ENCODE measurements at regions not wholly inside any gene's neighbourhood (a gene's known extent, or its start where the extent isn't known, plus 50 kb on each side); places are given as distances from the start of the nearest gene placed in this dataset.

GRCh38 chr2:181252262-181253148, 204.7 kb upstream of the ITGA4 start:
- DNase-seq (ENCODE audit: low read depth): no peak
- TF ChIP-seq, protein P1, sequence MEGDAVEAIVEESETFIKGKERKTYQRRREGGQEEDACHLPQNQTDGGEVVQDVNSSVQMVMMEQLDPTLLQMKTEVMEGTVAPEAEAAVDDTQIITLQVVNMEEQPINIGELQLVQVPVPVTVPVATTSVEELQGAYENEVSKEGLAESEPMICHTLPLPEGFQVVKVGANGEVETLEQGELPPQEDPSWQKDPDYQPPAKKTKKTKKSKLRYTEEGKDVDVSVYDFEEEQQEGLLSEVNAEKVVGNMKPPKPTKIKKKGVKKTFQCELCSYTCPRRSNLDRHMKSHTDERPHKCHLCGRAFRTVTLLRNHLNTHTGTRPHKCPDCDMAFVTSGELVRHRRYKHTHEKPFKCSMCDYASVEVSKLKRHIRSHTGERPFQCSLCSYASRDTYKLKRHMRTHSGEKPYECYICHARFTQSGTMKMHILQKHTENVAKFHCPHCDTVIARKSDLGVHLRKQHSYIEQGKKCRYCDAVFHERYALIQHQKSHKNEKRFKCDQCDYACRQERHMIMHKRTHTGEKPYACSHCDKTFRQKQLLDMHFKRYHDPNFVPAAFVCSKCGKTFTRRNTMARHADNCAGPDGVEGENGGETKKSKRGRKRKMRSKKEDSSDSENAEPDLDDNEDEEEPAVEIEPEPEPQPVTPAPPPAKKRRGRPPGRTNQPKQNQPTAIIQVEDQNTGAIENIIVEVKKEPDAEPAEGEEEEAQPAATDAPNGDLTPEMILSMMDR (IDR thresholded peaks at IDR 0.05; ENCODE audit: insufficient read depth, low read length): no peak
- no peak overlapping the region for H3K4me3 ChIP-seq (ENCODE audit: low read depth, low read length)

DNA sequence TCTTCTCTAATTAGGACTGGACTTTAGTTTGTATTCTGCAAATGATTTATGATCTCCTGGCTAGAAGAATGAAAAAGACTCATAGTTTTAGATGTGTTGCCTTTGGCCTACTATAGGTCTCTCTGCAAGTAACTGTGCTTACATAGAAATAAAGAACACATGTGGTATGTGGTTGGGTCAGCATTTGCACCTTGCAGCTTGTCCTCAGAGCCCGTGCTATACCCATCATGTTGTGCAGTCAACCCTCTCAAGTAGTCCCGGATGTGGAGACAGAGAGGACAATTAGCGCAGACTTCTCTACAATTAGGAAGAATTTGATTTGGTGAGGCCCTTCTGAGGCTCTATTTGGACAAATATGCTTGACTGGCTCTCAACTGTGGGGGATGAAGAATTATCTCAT, 203.7 kb upstream of the ITGA4 start:
- TF ChIP-seq, protein P1 (IDR thresholded peaks at IDR 0.05; ENCODE audit: insufficient read depth, low read length): no peak
- no peak overlapping the region for H3K4me3 ChIP-seq (ENCODE audit: low read depth, low read length)
- DNase-seq (ENCODE audit: low read depth): no peak

- TF ChIP-seq, protein P1 (IDR thresholded peaks at IDR 0.05; ENCODE audit: insufficient read depth, low read length): no peak
- no peak for DNase-seq (ENCODE audit: low read depth)
- no peak overlapping the region for H3K4me3 ChIP-seq (ENCODE audit: low read depth, low read length)
These were observed 201.5 kb upstream of the ITGA4 start for GRCh38 chr2:181255651-181256050.

GRCh38 chr2:181258720-181259119, 198.5 kb upstream of the ITGA4 start:
- no peak overlapping the region for H3K4me3 ChIP-seq (ENCODE audit: low read depth, low read length)
- TF ChIP-seq, protein P1 (IDR thresholded peaks at IDR 0.05; ENCODE audit: insufficient read depth, low read length): no peak
- peak; percentile 45 for DNase-seq (ENCODE audit: low read depth)

- no peak overlapping the region for H3K4me3 ChIP-seq (ENCODE audit: low read depth, low read length)
- no peak for DNase-seq (ENCODE audit: low read depth)
- TF ChIP-seq, protein P1 (IDR thresholded peaks at IDR 0.05; ENCODE audit: insufficient read depth, low read length): no peak
These were observed 194.4 kb upstream of the ITGA4 start for GRCh38 chr2:181262782-181263181.

- H3K4me3 ChIP-seq (ENCODE audit: low read depth, low read length): no peak overlapping the region
- no peak for DNase-seq (ENCODE audit: low read depth)
- TF ChIP-seq, protein P1 (IDR thresholded peaks at IDR 0.05; ENCODE audit: insufficient read depth, low read length): no peak
These were observed 193.2 kb upstream of the ITGA4 start for GRCh38 chr2:181264001-181264400.
